ENCODE measurements at regions not wholly inside any gene's neighbourhood (a gene's known extent, or its start where the extent isn't known, plus 50 kb on each side); places are given as distances from the start of the nearest gene placed in this dataset.
A peak's percentile ranks its signal among the peaks of the same experiment; 100 is the strongest.

DNA sequence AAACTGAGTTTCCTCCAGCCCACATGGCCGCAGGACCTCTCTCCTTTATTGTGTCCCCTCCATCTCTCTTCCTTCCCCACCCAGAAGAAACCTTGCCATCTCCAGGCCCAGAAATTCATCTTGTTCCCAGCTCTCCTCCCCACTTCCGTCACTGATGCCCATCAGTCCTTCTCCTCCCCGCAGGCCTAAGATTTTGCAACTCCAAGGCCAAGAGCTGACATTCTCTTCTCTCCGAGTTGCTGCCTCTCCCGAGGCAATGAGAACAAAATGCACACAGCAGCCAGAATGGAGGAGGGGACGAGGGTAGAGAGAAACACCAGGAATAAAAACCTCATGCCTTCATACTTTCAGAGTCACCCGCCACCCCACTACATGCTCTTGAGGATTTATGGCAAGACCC is 526.5 kb upstream of the PROK2 start:
- DNase-seq (no peak), ATAC-seq (ENCODE audit: insufficient read depth, low FRiP score) (no peak)
- Histone ChIP-seq H3K9ac (ENCODE audit: insufficient read depth in 1 of 2, low read length in 2 of 2) (no peak overlapping the region), H3K9me3 (ENCODE audit: control insufficient read depth in 4 of 4, insufficient read depth in 3 of 4, low read length in 3 of 4) (no peaks in the 10 kb centered on the region), H3K4me3 (no peak overlapping the region), H3K4me1 (ENCODE audit: control insufficient read depth in 5 of 5, insufficient read depth in 5 of 5, low read length in 5 of 5) (peaks cover 0 to 22% (median 11%) of the 10 kb centered on the region in 5 donors), H3K27me3 (ENCODE audit: control insufficient read depth in 3 of 3, insufficient read depth in 3 of 3, low read length in 2 of 3) (no peaks in the 10 kb centered on the region), H3K36me3 (ENCODE audit: control insufficient read depth in 4 of 4, insufficient read depth in 4 of 4, low read length in 4 of 4) (no peaks in the 10 kb centered on the region), H3K27ac (ENCODE audit: low read depth in 1 of 2, low read length in 1 of 2) (peak overlapping the region in 1 of 2 donors; percentile 56)
- TF ChIP-seq, protein P1, sequence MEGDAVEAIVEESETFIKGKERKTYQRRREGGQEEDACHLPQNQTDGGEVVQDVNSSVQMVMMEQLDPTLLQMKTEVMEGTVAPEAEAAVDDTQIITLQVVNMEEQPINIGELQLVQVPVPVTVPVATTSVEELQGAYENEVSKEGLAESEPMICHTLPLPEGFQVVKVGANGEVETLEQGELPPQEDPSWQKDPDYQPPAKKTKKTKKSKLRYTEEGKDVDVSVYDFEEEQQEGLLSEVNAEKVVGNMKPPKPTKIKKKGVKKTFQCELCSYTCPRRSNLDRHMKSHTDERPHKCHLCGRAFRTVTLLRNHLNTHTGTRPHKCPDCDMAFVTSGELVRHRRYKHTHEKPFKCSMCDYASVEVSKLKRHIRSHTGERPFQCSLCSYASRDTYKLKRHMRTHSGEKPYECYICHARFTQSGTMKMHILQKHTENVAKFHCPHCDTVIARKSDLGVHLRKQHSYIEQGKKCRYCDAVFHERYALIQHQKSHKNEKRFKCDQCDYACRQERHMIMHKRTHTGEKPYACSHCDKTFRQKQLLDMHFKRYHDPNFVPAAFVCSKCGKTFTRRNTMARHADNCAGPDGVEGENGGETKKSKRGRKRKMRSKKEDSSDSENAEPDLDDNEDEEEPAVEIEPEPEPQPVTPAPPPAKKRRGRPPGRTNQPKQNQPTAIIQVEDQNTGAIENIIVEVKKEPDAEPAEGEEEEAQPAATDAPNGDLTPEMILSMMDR (IDR thresholded peaks at IDR 0.05; ENCODE audit: control extremely low read depth, extremely low read depth) = no peak
- 78% methylated on average over 7 of the region's 7 CpGs for WGBS, 2 donors

DNA sequence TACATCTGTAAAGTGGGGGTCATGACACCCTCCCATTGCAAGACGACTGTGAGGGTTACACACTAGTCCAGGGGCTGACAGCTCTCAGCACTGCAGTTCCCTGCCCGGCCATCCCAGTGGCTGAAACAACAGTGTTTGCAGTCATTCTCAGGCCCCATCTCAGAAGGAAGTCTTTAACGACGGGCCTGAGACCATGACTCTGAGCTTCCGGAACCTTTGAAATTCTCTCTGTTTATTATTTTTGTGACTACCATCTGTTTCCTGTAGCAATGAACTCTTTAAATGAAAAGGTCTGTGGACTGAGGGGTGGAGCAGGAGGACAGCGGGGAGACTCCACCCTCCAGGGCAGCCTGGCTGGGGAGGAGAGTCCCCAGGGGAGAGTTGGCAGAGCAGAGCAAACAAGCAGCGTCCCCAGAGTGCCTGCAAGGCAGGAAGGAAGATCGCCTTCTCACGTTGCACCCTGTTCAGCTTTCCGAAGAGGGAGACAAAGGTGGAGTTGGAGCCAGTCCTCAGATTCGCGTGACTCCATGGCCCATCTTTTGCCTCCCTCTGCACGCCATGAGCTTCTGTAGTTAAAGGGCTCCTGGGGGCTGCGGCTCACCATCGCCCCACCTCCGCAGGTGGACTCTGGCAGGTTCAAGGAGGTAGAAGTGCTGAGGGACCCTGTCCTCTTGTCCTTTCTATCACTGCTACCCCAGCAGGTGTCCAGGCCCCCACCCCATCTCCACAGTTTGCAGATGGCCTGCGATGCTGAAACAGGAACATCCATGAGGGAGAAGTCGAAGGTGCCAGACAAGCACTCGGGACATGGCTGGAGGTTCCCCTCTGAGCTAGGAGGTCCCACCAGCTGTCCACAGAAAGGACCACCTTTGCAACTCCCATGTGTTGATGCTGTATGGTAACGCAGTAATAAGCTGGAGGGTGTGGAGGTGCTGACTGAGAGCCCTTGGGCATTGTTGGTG is 525.8 kb upstream of the PROK2 start:
- Histone ChIP-seq H3K4me3 (no peak overlapping the region), H3K27ac (ENCODE audit: low read depth in 1 of 2, low read length in 1 of 2) (peak overlapping the region in 1 of 2 donors; percentile 87), H3K4me1 (ENCODE audit: control insufficient read depth in 5 of 5, insufficient read depth in 5 of 5, low read length in 5 of 5) (peaks cover 0 to 22% (median 11%) of the 10 kb centered on the region in 5 donors), H3K36me3 (ENCODE audit: control insufficient read depth in 4 of 4, insufficient read depth in 4 of 4, low read length in 4 of 4) (no peaks in the 10 kb centered on the region), H3K27me3 (ENCODE audit: control insufficient read depth in 3 of 3, insufficient read depth in 3 of 3, low read length in 2 of 3) (no peaks in the 10 kb centered on the region), H3K9me3 (ENCODE audit: control insufficient read depth in 4 of 4, insufficient read depth in 3 of 4, low read length in 3 of 4) (no peaks in the 10 kb centered on the region), H3K9ac (ENCODE audit: insufficient read depth in 1 of 2, low read length in 2 of 2) (no peak overlapping the region)
- WGBS, 2 donors = 30 to 31% methylated on average over 20 of the region's 20 CpGs
- TF ChIP-seq, protein P1 (IDR thresholded peaks at IDR 0.05; ENCODE audit: control extremely low read depth, extremely low read depth) = no peak
- ATAC-seq (ENCODE audit: insufficient read depth, low FRiP score) (peak; percentile 61), DNase-seq (peak; percentile 62 to 85 (median 82))

GRCh38 chr3:72309661-72310418 is 524.9 kb upstream of the PROK2 start:
- TF ChIP-seq, protein P1 (IDR thresholded peaks at IDR 0.05; ENCODE audit: control extremely low read depth, extremely low read depth) = no peak
- H3K4me1 ChIP-seq (ENCODE audit: control insufficient read depth in 5 of 5, insufficient read depth in 5 of 5, low read length in 5 of 5) = peaks cover 0 to 22% (median 11%) of the 10 kb centered on the region in 5 donors
- H3K27ac ChIP-seq (ENCODE audit: low read depth in 1 of 2, low read length in 1 of 2) = peak overlapping the region in 1 of 2 donors; percentile 87
- ATAC-seq (ENCODE audit: insufficient read depth, low FRiP score) (no peak), DNase-seq (no peak)
- H3K4me3 ChIP-seq = no peak overlapping the region
- 56 to 57% methylated on average over 11 of the region's 11 CpGs for WGBS, 2 donors
- H3K36me3 ChIP-seq (ENCODE audit: control insufficient read depth in 4 of 4, insufficient read depth in 4 of 4, low read length in 4 of 4) = no peaks in the 10 kb centered on the region
- H3K9ac ChIP-seq (ENCODE audit: insufficient read depth in 1 of 2, low read length in 2 of 2) = no peak overlapping the region
- H3K27me3 ChIP-seq (ENCODE audit: control insufficient read depth in 3 of 3, insufficient read depth in 3 of 3, low read length in 2 of 3) = no peaks in the 10 kb centered on the region
- H3K9me3 ChIP-seq (ENCODE audit: control insufficient read depth in 4 of 4, insufficient read depth in 3 of 4, low read length in 3 of 4) = no peaks in the 10 kb centered on the region
